Osteoblast (primary cell): ENCODE measurements at regions not wholly inside any gene's neighbourhood (a gene's known extent, or its start where the extent isn't known, plus 50 kb on each side); places are given as distances from the start of the nearest gene placed in this dataset.

Experiments
- DNase-seq: peaks from one replicate; pipeline ENCODE4 v3.0.0; 2011; ENCODE audit warnings: low spot score, mixed read lengths; ENCODE audit not compliant: insufficient read length; ENCODE audit errors: missing footprints
- H2AFZ ChIP-seq: 2 replicates; pipeline ENCODE4 v1.6.0; 2011; ENCODE audit warnings: mild to moderate bottlenecking, low read length
- H3K27ac ChIP-seq: 2 replicates; pipeline ENCODE4 v1.5.1; 2011; ENCODE audit warnings: mild to moderate bottlenecking, low read depth, low read length, moderate library complexity
- H3K27me3 ChIP-seq: 2 replicates; pipeline ENCODE4 v1.6.0; 2012; ENCODE audit warnings: mild to moderate bottlenecking, control low read depth, inconsistent platforms, low read length, moderate library complexity; ENCODE audit not compliant: insufficient read depth
- H3K36me3 ChIP-seq: 2 replicates; pipeline ENCODE4 v1.5.1; 2011; ENCODE audit warnings: mild to moderate bottlenecking, low read length, control low read depth, moderate library complexity; ENCODE audit not compliant: insufficient read depth
- H3K4me1 ChIP-seq: 2 replicates; pipeline ENCODE4 v1.5.1; 2011; ENCODE audit warnings: mild to moderate bottlenecking, low read length, control low read depth, moderate library complexity; ENCODE audit not compliant: insufficient read depth
- H3K4me2 ChIP-seq: 2 replicates; pipeline ENCODE4 v1.6.0; 2011; ENCODE audit warnings: mild to moderate bottlenecking, low read length; ENCODE audit not compliant: insufficient read depth
- H3K4me3 ChIP-seq: fragments of 200-600 bp; sonication (generic); 3 replicates; pipeline ENCODE4 v1.5.1; 2012; ENCODE audit warnings: mild to moderate bottlenecking, low read length, inconsistent platforms; ENCODE audit not compliant: insufficient read depth
- H3K79me2 ChIP-seq: 2 replicates; pipeline ENCODE4 v1.6.0; 2012; ENCODE audit warnings: mild to moderate bottlenecking, low read length, control low read depth, inconsistent platforms; ENCODE audit not compliant: insufficient read depth
- H3K9me3 ChIP-seq: 2 replicates; pipeline ENCODE4 v1.5.1; 2011; ENCODE audit warnings: low read depth, low read length, control low read depth
- H4K20me1 ChIP-seq: 2 replicates; pipeline ENCODE4 v1.6.0; 2012; ENCODE audit warnings: mild to moderate bottlenecking, low read length, control low read depth; ENCODE audit not compliant: insufficient read depth
- TF ChIP-seq, protein P1 (sequence below): IDR thresholded peaks from 2 replicates; pipeline ENCODE4 v1.5.1; 2011; ENCODE audit warnings: mild to moderate bottlenecking, low read depth, low read length, moderate library complexity; ENCODE audit errors: extremely low read depth

DNA sequence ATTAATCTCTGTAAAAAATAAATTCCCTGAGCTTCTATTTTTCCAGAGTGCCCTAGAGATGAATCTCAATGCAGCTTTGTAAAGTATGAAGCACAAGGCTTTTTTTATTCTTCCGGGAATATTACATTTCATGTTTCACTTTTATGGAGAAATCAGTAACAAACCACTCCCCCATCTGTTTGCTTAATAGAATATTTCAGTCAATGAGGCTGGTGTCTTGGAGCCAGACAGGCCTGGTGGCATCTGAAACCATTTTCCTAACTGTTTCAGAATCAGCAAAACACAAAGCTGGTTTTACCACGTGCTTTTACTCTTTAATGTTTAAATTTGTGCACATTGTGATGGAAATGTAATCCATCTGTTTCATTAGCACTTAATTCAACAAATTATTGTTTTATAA is 400.8 kb upstream of the HSF2 start:
- H2AFZ ChIP-seq = peak overlapping the region; percentile 32
- TF ChIP-seq, protein P1, sequence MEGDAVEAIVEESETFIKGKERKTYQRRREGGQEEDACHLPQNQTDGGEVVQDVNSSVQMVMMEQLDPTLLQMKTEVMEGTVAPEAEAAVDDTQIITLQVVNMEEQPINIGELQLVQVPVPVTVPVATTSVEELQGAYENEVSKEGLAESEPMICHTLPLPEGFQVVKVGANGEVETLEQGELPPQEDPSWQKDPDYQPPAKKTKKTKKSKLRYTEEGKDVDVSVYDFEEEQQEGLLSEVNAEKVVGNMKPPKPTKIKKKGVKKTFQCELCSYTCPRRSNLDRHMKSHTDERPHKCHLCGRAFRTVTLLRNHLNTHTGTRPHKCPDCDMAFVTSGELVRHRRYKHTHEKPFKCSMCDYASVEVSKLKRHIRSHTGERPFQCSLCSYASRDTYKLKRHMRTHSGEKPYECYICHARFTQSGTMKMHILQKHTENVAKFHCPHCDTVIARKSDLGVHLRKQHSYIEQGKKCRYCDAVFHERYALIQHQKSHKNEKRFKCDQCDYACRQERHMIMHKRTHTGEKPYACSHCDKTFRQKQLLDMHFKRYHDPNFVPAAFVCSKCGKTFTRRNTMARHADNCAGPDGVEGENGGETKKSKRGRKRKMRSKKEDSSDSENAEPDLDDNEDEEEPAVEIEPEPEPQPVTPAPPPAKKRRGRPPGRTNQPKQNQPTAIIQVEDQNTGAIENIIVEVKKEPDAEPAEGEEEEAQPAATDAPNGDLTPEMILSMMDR = no peak

DNA sequence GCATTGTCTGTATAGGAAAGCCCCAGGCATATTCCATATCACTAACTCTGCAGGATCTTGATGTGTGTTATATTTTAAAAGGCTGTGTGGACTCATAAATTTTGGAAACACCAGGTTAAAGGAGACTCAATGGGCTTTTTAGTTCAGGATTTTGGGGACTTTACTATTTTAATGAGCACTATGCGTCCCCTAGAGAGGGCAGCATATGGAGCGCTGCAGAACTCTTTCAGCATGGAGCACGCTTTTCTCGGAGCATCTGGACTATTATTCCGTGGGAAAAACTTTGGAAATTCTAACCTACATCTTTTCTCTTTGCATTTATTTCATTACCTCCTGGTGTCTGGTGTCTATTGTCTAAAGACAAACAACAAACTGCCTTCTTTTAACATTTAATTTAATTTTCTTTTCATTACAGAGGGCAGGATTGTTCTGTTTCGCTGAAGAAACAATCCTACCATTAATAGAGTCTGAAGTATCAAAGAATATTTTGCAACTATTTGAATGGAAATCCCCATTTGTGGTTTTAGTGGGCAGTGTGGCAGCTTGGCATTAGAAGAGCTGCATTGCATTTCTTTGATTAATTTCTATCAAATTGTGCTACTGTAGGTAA is 399.9 kb upstream of the HSF2 start:
- Histone ChIP-seq H3K27ac (no peak overlapping the region), H3K36me3 (no peaks in the 10 kb centered on the region), H3K79me2 (no peaks in the 10 kb centered on the region), H4K20me1 (no peaks in the 10 kb centered on the region), H3K4me2 (no peak overlapping the region), H3K27me3 (no peaks in the 10 kb centered on the region), H3K4me1 (no peaks in the 10 kb centered on the region), H3K9me3 (no peaks in the 10 kb centered on the region), H2AFZ (no peak overlapping the region), H3K4me3 (no peak overlapping the region)
- DNase-seq = no peak
- TF ChIP-seq, protein P1 = no peak

More for the DNA sequence above, 400.8 kb upstream of the HSF2 start:
- H4K20me1 ChIP-seq = no peaks in the 10 kb centered on the region
- H3K4me3 ChIP-seq = no peak overlapping the region
- no peak overlapping the region for H3K4me2 ChIP-seq
- no peaks in the 10 kb centered on the region for H3K36me3 ChIP-seq
- H3K9me3 ChIP-seq = no peaks in the 10 kb centered on the region
- no peak overlapping the region for H3K27ac ChIP-seq
- no peaks in the 10 kb centered on the region for H3K4me1 ChIP-seq
- no peaks in the 10 kb centered on the region for H3K27me3 ChIP-seq
- no peak for DNase-seq
- no peaks in the 10 kb centered on the region for H3K79me2 ChIP-seq

DNA sequence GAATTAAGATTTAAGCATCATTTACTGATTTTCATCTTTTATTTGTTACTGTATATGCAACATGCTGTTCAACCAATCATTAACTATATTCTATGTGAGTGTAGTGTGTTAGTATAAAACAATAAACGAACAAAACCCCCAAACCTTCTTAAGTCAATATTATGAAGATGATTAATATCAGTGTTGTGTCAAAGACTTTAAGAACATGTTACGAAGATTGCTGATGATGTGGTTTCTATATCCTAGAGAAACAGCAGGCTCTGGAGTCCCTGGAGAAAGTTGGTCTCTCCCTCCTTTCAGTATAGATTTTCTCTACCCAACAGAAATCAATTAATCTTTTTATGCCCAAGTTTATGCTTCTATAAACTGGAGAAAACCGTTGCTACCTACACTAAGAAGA is 393.8 kb upstream of the HSF2 start:
- no peak for DNase-seq
- H3K4me2 ChIP-seq = peak overlapping the region; percentile 12
- no peaks in the 10 kb centered on the region for H3K27me3 ChIP-seq
- H3K9me3 ChIP-seq = no peaks in the 10 kb centered on the region
- H4K20me1 ChIP-seq = no peaks in the 10 kb centered on the region
- no peak overlapping the region for H3K4me3 ChIP-seq
- H3K36me3 ChIP-seq = no peaks in the 10 kb centered on the region
- TF ChIP-seq, protein P1 = no peak
- H3K4me1 ChIP-seq = peaks cover 20% of the 10 kb centered on the region
- H3K27ac ChIP-seq = no peak overlapping the region
- H3K79me2 ChIP-seq = no peaks in the 10 kb centered on the region
- peak overlapping the region; percentile 36 for H2AFZ ChIP-seq

DNA sequence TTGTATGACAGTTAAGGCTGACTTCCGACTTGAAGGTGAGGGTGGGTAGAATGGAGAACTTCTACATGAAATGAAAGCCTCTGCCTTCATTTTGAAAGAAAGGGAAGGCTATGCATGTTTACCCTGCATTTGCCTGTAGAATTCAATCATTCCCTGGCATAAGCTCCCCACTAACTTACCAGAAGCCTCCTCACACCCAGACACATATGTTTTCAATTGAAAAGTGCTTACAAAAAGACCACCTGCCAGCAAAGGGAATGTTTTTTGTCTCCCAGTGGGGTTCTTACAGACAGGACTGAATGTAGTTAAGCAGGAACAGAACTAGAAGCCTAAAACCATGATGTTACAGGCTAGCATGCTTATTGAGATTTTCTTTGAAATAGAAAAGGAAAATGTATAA is 392.1 kb upstream of the HSF2 start:
- no peaks in the 10 kb centered on the region for H3K79me2 ChIP-seq
- H3K36me3 ChIP-seq = no peaks in the 10 kb centered on the region
- peaks cover 20% of the 10 kb centered on the region for H3K4me1 ChIP-seq
- no peaks in the 10 kb centered on the region for H3K9me3 ChIP-seq
- DNase-seq = no peak
- TF ChIP-seq, protein P1 = no peak
- no peak overlapping the region for H3K27ac ChIP-seq
- peak overlapping the region; percentile 49 for H2AFZ ChIP-seq
- no peaks in the 10 kb centered on the region for H4K20me1 ChIP-seq
- no peak overlapping the region for H3K4me3 ChIP-seq
- H3K27me3 ChIP-seq = no peaks in the 10 kb centered on the region
- no peak overlapping the region for H3K4me2 ChIP-seq
